ENCODE measurements at regions not wholly inside any gene's neighbourhood (a gene's known extent, or its start where the extent isn't known, plus 50 kb on each side); places are given as distances from the start of the nearest gene placed in this dataset.

- TF ChIP-seq ATRX (CRISPR knock-in tag; IDR thresholded peaks at IDR 0.05; ENCODE audit: borderline replicate concordance) (no peak), ZBTB1 (CRISPR knock-in tag; IDR thresholded peaks at IDR 0.05; ENCODE audit: borderline replicate concordance) (no peak), FOXP1 (IDR thresholded peaks at IDR 0.05) (no peak), FOXP1 (CRISPR knock-in tag; IDR thresholded peaks at IDR 0.05) (peak; percentile 9; the same call in 1 of the 2 replicates), FOXC1 (CRISPR knock-in tag; IDR thresholded peaks at IDR 0.05; ENCODE audit: borderline replicate concordance) (no peak), GRHL1 (CRISPR knock-in tag; conservative IDR thresholded peaks at IDR 0.05) (no peak), ZNF577 (CRISPR knock-in tag; IDR thresholded peaks at IDR 0.05; ENCODE audit: borderline replicate concordance, low read depth) (no peak), SP4 (CRISPR knock-in tag; IDR thresholded peaks at IDR 0.05) (no peak), U2AF2 (IDR thresholded peaks at IDR 0.05; ENCODE audit: low read depth, low read length) (no peak), TARDBP (CRISPR knock-in tag; IDR thresholded peaks at IDR 0.05) (peak; percentile 64; the same call in 1 of the 2 replicates), ZNF446 (CRISPR knock-in tag; IDR thresholded peaks at IDR 0.05) (no peak), KLF6 (CRISPR knock-in tag; IDR thresholded peaks at IDR 0.05) (no peak), MLLT10 (CRISPR knock-in tag; IDR thresholded peaks at IDR 0.05) (no peak), ZBTB26 (CRISPR knock-in tag; IDR thresholded peaks at IDR 0.05; ENCODE audit: borderline replicate concordance) (no peak), ZZZ3 (CRISPR knock-in tag; IDR thresholded peaks at IDR 0.05; ENCODE audit: borderline replicate concordance) (no peak), CSRNP1 (CRISPR knock-in tag; IDR thresholded peaks at IDR 0.05) (no peak), POLR2G (IDR thresholded peaks at IDR 0.05; ENCODE audit: low read depth, low read length) (no peak), ZNF839 (CRISPR knock-in tag; IDR thresholded peaks at IDR 0.05; ENCODE audit: borderline replicate concordance) (no peak)
- TF ChIP-seq, protein P1, sequence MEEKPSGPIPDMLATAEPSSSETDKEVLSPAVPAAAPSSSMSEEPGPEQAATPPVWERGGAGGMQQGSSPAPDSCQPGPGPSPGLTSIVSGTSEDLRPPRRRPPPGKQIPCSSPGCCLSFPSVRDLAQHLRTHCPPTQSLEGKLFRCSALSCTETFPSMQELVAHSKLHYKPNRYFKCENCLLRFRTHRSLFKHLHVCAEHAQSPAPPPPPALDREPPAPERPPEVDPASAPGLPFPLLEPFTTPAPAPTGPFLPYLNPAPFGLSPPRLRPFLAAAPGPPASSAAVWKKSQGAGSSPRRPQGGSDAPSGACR (CRISPR knock-in tag; IDR thresholded peaks at IDR 0.05) = peak; percentile 46; the same call in 1 of the 2 replicates
- TF ChIP-seq, protein P2, sequence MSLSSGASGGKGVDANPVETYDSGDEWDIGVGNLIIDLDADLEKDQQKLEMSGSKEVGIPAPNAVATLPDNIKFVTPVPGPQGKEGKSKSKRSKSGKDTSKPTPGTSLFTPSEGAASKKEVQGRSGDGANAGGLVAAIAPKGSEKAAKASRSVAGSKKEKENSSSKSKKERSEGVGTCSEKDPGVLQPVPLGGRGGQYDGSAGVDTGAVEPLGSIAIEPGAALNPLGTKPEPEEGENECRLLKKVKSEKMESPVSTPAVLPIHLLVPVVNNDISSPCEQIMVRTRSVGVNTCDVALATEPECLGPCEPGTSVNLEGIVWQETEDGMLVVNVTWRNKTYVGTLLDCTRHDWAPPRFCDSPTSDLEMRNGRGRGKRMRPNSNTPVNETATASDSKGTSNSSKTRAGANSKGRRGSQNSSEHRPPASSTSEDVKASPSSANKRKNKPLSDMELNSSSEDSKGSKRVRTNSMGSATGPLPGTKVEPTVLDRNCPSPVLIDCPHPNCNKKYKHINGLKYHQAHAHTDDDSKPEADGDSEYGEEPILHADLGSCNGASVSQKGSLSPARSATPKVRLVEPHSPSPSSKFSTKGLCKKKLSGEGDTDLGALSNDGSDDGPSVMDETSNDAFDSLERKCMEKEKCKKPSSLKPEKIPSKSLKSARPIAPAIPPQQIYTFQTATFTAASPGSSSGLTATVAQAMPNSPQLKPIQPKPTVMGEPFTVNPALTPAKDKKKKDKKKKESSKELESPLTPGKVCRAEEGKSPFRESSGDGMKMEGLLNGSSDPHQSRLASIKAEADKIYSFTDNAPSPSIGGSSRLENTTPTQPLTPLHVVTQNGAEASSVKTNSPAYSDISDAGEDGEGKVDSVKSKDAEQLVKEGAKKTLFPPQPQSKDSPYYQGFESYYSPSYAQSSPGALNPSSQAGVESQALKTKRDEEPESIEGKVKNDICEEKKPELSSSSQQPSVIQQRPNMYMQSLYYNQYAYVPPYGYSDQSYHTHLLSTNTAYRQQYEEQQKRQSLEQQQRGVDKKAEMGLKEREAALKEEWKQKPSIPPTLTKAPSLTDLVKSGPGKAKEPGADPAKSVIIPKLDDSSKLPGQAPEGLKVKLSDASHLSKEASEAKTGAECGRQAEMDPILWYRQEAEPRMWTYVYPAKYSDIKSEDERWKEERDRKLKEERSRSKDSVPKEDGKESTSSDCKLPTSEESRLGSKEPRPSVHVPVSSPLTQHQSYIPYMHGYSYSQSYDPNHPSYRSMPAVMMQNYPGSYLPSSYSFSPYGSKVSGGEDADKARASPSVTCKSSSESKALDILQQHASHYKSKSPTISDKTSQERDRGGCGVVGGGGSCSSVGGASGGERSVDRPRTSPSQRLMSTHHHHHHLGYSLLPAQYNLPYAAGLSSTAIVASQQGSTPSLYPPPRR (CRISPR knock-in tag; IDR thresholded peaks at IDR 0.05; ENCODE audit: borderline replicate concordance) = peak; percentile 56; the same call in 1 of the 2 replicates
These were observed 237.0 kb upstream of the SEMA3C start (continued) for GRCh38 chr7:81155654-81156373.

All from HepG2 (cell line).